Liver (tissue), 7 donors: ENCODE measurements at regions not wholly inside any gene's neighbourhood (a gene's known extent, or its start where the extent isn't known, plus 50 kb on each side); places are given as distances from the start of the nearest gene placed in this dataset.

ENCODE experiments used
- DNase-seq: peaks from one replicate; pipeline ENCODE4 v3.0.0-alpha.2; 2017; ENCODE audit warnings: low spot score
- H3K27ac ChIP-seq, 2 donors: one replicate each; pipeline ENCODE4 v1.7.0; 2013; ENCODE audit warnings: inconsistent platforms in 2 of 2, low read length in 2 of 2, control low read depth in 1 of 2, low read depth in 1 of 2, mild to moderate bottlenecking in 1 of 2
- H3K27me3 ChIP-seq, 4 donors: one replicate each; pipeline versions ENCODE4 v1.6.1 to v1.7.0; 2013; ENCODE audit warnings: low read length in 3 of 4, inconsistent platforms in 1 of 4, mild to moderate bottlenecking in 1 of 4, moderate library complexity in 1 of 4; ENCODE audit not compliant: control insufficient read depth in 4 of 4, insufficient read depth in 4 of 4
- H3K36me3 ChIP-seq, 4 donors: one replicate each; pipeline versions ENCODE4 v1.6.1 to v1.7.0; 2013; ENCODE audit warnings: low read length in 3 of 4, mild to moderate bottlenecking in 3 of 4, low read depth in 1 of 4, moderate library complexity in 1 of 4; ENCODE audit not compliant: control insufficient read depth in 4 of 4, insufficient read depth in 3 of 4
- H3K4me1 ChIP-seq, 4 donors: one replicate each; pipeline versions ENCODE4 v1.6.1 to v1.7.0; 2013; ENCODE audit warnings: low read length in 3 of 4, mild to moderate bottlenecking in 3 of 4, moderate library complexity in 1 of 4; ENCODE audit not compliant: control insufficient read depth in 4 of 4, insufficient read depth in 4 of 4
- H3K4me3 ChIP-seq, 3 donors: one replicate each; pipeline versions ENCODE4 v1.6.1 to v1.7.0; 2013; ENCODE audit warnings: low read length in 3 of 3, control low read depth in 1 of 3, low read depth in 1 of 3, mild to moderate bottlenecking in 1 of 3
- H3K9ac ChIP-seq, 2 donors: one replicate each; pipeline ENCODE4 v1.7.0; 2013; ENCODE audit warnings: low read length in 2 of 2, mild to moderate bottlenecking in 2 of 2, moderate library complexity in 2 of 2, control low read depth in 1 of 2, low read depth in 1 of 2
- H3K9me3 ChIP-seq, 4 donors: one replicate each; pipeline versions ENCODE4 v1.6.1 to v1.7.0; 2013; ENCODE audit warnings: low read length in 3 of 4; ENCODE audit not compliant: control insufficient read depth in 4 of 4
- ATF3 ChIP-seq: IDR thresholded peaks from 2 replicates; pipeline ENCODE4 v1.6.1; 2016; ENCODE audit warnings: antibody characterized with exemption
- CTCF ChIP-seq: fragments of 150-350 bp; IDR thresholded peaks from 2 replicates; pipeline ENCODE4 v1.5.1; 2017; ENCODE audit warnings: improper control_type of control experiment, low read depth, low read length; ENCODE audit not compliant: missing input control
- EGR1 ChIP-seq, 2 donors: IDR thresholded peaks; 2 replicates each; pipeline ENCODE4 v1.6.1; 2016 to 2018; ENCODE audit warnings: antibody characterized with exemption in 2 of 2, low read depth in 2 of 2
- FOXA1 ChIP-seq: IDR thresholded peaks from 2 replicates; pipeline ENCODE4 v1.6.1; 2016; ENCODE audit warnings: antibody characterized with exemption
- GABPA ChIP-seq, 2 donors: IDR thresholded peaks in 1 of 2; conservative IDR thresholded peaks in 1 of 2; 2 replicates each; pipeline ENCODE4 v1.6.1; 2016; ENCODE audit warnings: antibody characterized with exemption in 2 of 2, mild to moderate bottlenecking in 1 of 2, moderate library complexity in 1 of 2
- HNF4A ChIP-seq, 2 donors: conservative IDR thresholded peaks; 2 replicates each; pipeline ENCODE4 v1.6.1; 2016; ENCODE audit warnings: antibody characterized with exemption in 2 of 2, mild to moderate bottlenecking in 2 of 2
- HNF4G ChIP-seq: IDR thresholded peaks from 2 replicates; pipeline ENCODE4 v1.6.1; 2016; ENCODE audit warnings: antibody characterized with exemption
- JUND ChIP-seq, 2 donors: IDR thresholded peaks; 2 replicates each; pipeline ENCODE4 v1.6.1; 2016; ENCODE audit warnings: antibody characterized with exemption in 2 of 2
- MAX ChIP-seq: IDR thresholded peaks from 2 replicates; pipeline ENCODE4 v1.6.1; 2016; ENCODE audit warnings: antibody characterized with exemption
- RAD21 ChIP-seq, 2 donors: IDR thresholded peaks; 2 replicates each; pipeline ENCODE4 v1.6.1; 2016; ENCODE audit warnings: antibody characterized with exemption in 2 of 2, mild to moderate bottlenecking in 2 of 2
- REST ChIP-seq: IDR thresholded peaks from 2 replicates; pipeline ENCODE4 v1.6.1; 2016; ENCODE audit warnings: antibody characterized with exemption, mild to moderate bottlenecking
- RXRA ChIP-seq, 2 donors: IDR thresholded peaks; 2 replicates each; pipeline ENCODE4 v1.6.1; 2017 to 2018; ENCODE audit warnings: antibody characterized with exemption in 2 of 2, mild to moderate bottlenecking in 1 of 2
- SP1 ChIP-seq: IDR thresholded peaks from 2 replicates; pipeline ENCODE4 v1.6.1; 2018; ENCODE audit warnings: antibody characterized with exemption, mild to moderate bottlenecking
- TAF1 ChIP-seq: conservative IDR thresholded peaks from 2 replicates; pipeline ENCODE4 v1.6.1; 2016; ENCODE audit warnings: antibody characterized with exemption, mild to moderate bottlenecking
- YY1 ChIP-seq: IDR thresholded peaks from 2 replicates; pipeline ENCODE4 v1.6.1; 2016; ENCODE audit warnings: antibody characterized with exemption, mild to moderate bottlenecking
- ZBTB33 ChIP-seq: IDR thresholded peaks from 2 replicates; pipeline ENCODE4 v1.6.1; 2016; ENCODE audit warnings: antibody characterized with exemption
- donor health status: healthy.
- donor health status: healthy.
- donor health status: healthy.
- donor health status: healthy.

GRCh38 chr3:30142946-30143345, 463.5 kb upstream of the TGFBR2 start:
- peaks cover 0 to 1% (median 0%) of the 10 kb centered on the region in 4 donors for H3K4me1 ChIP-seq
- H3K27me3 ChIP-seq = no peaks in the 10 kb centered on the region
- H3K4me3 ChIP-seq = no peak overlapping the region
- no peak for TF ChIP-seq HNF4A (conservative IDR thresholded peaks at IDR 0.05)
- no peak for TF ChIP-seq MAX
- no peak for TF ChIP-seq RAD21 (IDR thresholded peaks at IDR 0.05)
- no peaks in the 10 kb centered on the region for H3K9me3 ChIP-seq
- H3K27ac ChIP-seq = no peak overlapping the region
- H3K9ac ChIP-seq = no peak overlapping the region
- no peaks in the 10 kb centered on the region for H3K36me3 ChIP-seq
- no peak for DNase-seq

- Histone ChIP-seq H3K27me3 (no peaks in the 10 kb centered on the region), H3K36me3 (no peaks in the 10 kb centered on the region), H3K4me3 (no peak overlapping the region), H3K27ac (no peak overlapping the region), H3K9ac (no peak overlapping the region), H3K9me3 (no peaks in the 10 kb centered on the region), H3K4me1 (peaks cover 0 to 1% (median 0%) of the 10 kb centered on the region in 4 donors)
- no peak for DNase-seq
- TF ChIP-seq HNF4A (conservative IDR thresholded peaks at IDR 0.05) (no peak), JUND (IDR thresholded peaks at IDR 0.05) (no peak), TAF1 (no peak), GABPA (IDR thresholded peaks at IDR 0.05 in 1 of 2, conservative IDR thresholded peaks at IDR 0.05 in 1 of 2) (no peak), SP1 (no peak), REST (no peak), EGR1 (IDR thresholded peaks at IDR 0.05; ENCODE audit: low read depth in 2 of 2) (no peak), RAD21 (IDR thresholded peaks at IDR 0.05) (no peak), CTCF (no peak), ATF3 (no peak), ZBTB33 (no peak), YY1 (no peak), FOXA1 (no peak), RXRA (IDR thresholded peaks at IDR 0.05) (no peak), MAX (no peak), HNF4G (no peak)
These were observed 461.1 kb upstream of the TGFBR2 start for GRCh38 chr3:30145281-30145680.
